ENCODE measurements at regions not wholly inside any gene's neighbourhood (a gene's known extent, or its start where the extent isn't known, plus 50 kb on each side); places are given as distances from the start of the nearest gene placed in this dataset.

DNA sequence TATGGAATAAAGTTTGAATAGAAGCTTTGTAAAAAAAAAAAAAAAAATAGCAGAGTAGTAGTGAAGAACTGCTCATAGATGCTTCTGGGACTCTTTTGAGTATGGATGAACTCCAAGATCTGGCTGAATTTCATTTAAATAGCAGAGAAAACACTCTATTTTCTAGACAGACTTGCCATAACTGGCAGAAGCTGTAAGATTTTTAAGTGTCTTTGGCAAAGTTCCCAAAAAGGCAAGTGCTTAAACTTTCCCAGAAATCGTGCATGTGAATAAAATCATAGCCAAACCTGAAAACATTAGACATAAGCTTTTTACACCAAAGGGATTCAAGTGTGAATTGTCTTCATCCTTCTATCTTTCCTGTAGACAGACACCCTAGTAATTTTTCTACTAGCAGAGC, 110.3 kb upstream of the MITF start (continued):
- TF ChIP-seq MEF2B (IDR thresholded peaks at IDR 0.05; ENCODE audit: partially characterized antibody, poor library complexity, severe bottlenecking), result no peak

DNA sequence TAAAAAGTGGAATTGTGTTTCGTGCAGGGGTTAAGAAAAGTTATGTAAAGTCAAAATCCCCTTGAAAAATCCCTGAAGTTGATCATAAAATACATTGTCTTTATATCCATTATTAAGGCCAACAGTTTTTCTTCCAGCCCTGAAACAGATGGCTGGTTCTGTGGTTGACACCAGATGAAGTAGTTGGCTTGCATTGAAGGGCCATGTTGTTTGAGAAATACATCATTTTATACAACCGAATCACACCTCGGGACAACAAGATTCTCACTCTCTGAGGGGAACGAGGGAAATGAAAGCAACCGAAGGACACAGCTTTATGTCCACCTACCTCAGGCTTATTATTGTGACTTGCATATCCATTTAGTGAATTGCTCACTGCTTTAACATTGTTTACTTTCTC, 126.0 kb upstream of the MITF start:
- no peak overlapping the region for H3K27ac ChIP-seq (ENCODE audit: control insufficient read depth, insufficient read depth)
- ATAC-seq (no peak), DNase-seq (ENCODE audit: low read depth, low spot score) (no peak), FAIRE-seq (no peak)
- in situ Hi-C loops (cut with MboI) (no loop called here), intact Hi-C loops (cut with micrococcal nuclease; ENCODE audit: unreplicated experiment) (no loop called here)
- ChIA-PET POLR2A (no interaction called here), CTCF (no interaction called here), SMC1A (ENCODE audit: uncharacterized antibody, unreplicated experiment) (no interaction called here), RAD21 (ENCODE audit: unreplicated experiment) (no interaction called here)
- no peak overlapping the region for H3K9ac ChIP-seq (ENCODE audit: control insufficient read depth, insufficient read depth, low read length)
- 21% methylated on average over 5 of the region's 5 CpGs for WGBS (ENCODE audit: insufficient coverage, insufficient replicate concordance, low lambda C conversion rate, missing lambda C conversion rate)
- H3K4me3 ChIP-seq, result no peak overlapping the region
- no peaks in the 10 kb centered on the region for H3K79me2 ChIP-seq (ENCODE audit: control insufficient read depth, insufficient read depth, low read length)
- TF ChIP-seq IRF4 (IDR thresholded peaks at IDR 0.05; ENCODE audit: low read depth, low read length) (no peak), MTA3 (IDR thresholded peaks at IDR 0.05; ENCODE audit: borderline replicate concordance, low read length) (no peak), BRCA1 (IDR thresholded peaks at IDR 0.05; ENCODE audit: low read depth, low read length) (no peak), NR2C2 (IDR thresholded peaks at IDR 0.05; ENCODE audit: borderline replicate concordance, control insufficient read depth, insufficient read length, low read depth) (no peak), RAD21 (IDR thresholded peaks at IDR 0.05; ENCODE audit: insufficient read depth, low read depth, low read length) (no peak), ZNF217 (IDR thresholded peaks at IDR 0.05) (no peak), EED (IDR thresholded peaks at IDR 0.05; ENCODE audit: low read depth) (no peak)
- TF ChIP-seq, protein P1, sequence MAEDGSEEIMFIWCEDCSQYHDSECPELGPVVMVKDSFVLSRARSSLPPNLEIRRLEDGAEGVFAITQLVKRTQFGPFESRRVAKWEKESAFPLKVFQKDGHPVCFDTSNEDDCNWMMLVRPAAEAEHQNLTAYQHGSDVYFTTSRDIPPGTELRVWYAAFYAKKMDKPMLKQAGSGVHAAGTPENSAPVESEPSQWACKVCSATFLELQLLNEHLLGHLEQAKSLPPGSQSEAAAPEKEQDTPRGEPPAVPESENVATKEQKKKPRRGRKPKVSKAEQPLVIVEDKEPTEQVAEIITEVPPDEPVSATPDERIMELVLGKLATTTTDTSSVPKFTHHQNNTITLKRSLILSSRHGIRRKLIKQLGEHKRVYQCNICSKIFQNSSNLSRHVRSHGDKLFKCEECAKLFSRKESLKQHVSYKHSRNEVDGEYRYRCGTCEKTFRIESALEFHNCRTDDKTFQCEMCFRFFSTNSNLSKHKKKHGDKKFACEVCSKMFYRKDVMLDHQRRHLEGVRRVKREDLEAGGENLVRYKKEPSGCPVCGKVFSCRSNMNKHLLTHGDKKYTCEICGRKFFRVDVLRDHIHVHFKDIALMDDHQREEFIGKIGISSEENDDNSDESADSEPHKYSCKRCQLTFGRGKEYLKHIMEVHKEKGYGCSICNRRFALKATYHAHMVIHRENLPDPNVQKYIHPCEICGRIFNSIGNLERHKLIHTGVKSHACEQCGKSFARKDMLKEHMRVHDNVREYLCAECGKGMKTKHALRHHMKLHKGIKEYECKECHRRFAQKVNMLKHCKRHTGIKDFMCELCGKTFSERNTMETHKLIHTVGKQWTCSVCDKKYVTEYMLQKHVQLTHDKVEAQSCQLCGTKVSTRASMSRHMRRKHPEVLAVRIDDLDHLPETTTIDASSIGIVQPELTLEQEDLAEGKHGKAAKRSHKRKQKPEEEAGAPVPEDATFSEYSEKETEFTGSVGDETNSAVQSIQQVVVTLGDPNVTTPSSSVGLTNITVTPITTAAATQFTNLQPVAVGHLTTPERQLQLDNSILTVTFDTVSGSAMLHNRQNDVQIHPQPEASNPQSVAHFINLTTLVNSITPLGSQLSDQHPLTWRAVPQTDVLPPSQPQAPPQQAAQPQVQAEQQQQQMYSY (CRISPR knock-in tag; IDR thresholded peaks at IDR 0.05), result no peak
- TF ChIP-seq, protein P2, sequence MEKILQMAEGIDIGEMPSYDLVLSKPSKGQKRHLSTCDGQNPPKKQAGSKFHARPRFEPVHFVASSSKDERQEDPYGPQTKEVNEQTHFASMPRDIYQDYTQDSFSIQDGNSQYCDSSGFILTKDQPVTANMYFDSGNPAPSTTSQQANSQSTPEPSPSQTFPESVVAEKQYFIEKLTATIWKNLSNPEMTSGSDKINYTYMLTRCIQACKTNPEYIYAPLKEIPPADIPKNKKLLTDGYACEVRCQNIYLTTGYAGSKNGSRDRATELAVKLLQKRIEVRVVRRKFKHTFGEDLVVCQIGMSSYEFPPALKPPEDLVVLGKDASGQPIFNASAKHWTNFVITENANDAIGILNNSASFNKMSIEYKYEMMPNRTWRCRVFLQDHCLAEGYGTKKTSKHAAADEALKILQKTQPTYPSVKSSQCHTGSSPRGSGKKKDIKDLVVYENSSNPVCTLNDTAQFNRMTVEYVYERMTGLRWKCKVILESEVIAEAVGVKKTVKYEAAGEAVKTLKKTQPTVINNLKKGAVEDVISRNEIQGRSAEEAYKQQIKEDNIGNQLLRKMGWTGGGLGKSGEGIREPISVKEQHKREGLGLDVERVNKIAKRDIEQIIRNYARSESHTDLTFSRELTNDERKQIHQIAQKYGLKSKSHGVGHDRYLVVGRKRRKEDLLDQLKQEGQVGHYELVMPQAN (conservative IDR thresholded peaks at IDR 0.05), result no peak
- no peaks in the 10 kb centered on the region for H3K27me3 ChIP-seq (replicated peaks in 1 of 2; ENCODE audit: control insufficient read depth in 2 of 2, insufficient read depth in 2 of 2, low read length in 1 of 2)
- H3K36me3 ChIP-seq (ENCODE audit: control insufficient read depth in 2 of 2, insufficient read depth in 2 of 2, low read length in 1 of 2), result no peaks in the 10 kb centered on the region
- no peaks in the 10 kb centered on the region for H3K4me1 ChIP-seq (ENCODE audit: control insufficient read depth, insufficient read depth, low read length)
- H4K20me1 ChIP-seq (ENCODE audit: control insufficient read depth, insufficient read depth), result no peaks in the 10 kb centered on the region
- H3K9me3 ChIP-seq (replicated peaks; ENCODE audit: control insufficient read depth, insufficient read depth, low read length), result no peaks in the 10 kb centered on the region
- no peak overlapping the region for H2AFZ ChIP-seq (ENCODE audit: control insufficient read depth, low read depth, low read length)
- no peak overlapping the region for H3K4me2 ChIP-seq (ENCODE audit: control insufficient read depth, insufficient read depth)
- BruUV-seq (replicated peaks), result no TSS peak
